ENCODE measurements at regions not wholly inside any gene's neighbourhood (a gene's known extent, or its start where the extent isn't known, plus 50 kb on each side); places are given as distances from the start of the nearest gene placed in this dataset.

- TF ChIP-seq CTCF (IDR thresholded peaks at IDR 0.05; ENCODE audit: poor library complexity): no peak
- TF ChIP-seq EZH2phosphoT487 (IDR thresholded peaks at IDR 0.05; ENCODE audit: low read depth, severe bottlenecking, unreplicated experiment): no peak
- TF ChIP-seq EZH2 (IDR thresholded peaks at IDR 0.05; ENCODE audit: borderline replicate concordance): no peak
These were observed 2139.9 kb downstream of the PCDH9 start for GRCh38 chr13:65090186-65090585.

Measured in hepatocyte (in vitro differentiated cells).